ENCODE measurements at regions not wholly inside any gene's neighbourhood (a gene's known extent, or its start where the extent isn't known, plus 50 kb on each side); places are given as distances from the start of the nearest gene placed in this dataset.

DNA sequence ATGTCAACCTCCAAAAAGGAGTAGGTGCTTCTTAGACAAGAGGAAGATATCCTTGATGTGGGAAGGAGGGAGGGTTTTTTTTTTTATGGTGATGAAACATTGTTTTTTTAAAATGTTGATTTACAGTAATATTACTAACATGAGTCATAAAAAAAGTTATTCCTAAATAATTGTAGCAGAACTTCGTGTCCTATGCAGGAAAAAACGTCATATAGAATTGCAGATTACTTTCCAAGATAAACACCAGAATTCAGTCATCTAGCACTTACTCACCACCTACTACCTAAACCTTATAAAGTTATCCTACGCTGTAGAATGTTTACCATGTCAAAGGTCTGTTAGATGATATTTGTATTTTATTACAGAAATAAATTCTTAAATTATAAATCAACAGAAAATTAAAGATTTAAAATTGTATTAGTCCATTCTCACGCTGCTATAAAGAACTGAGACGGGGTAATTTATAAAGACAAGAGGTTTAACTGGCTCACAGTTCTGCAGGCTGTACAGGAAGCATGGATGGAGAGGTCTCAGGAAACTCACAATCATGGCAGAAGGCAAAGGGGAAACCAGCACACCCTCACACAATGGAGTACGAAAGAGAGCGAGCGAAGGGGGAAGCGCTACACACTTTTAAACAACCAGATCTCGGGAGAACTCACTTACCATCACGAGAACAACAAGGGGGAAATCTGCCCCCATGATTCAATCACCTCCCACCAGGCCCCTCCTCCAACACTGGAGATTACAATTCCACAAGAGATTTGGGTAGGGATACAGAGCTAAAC, 105.2 kb upstream of the NEBL start:
- no peaks in the 10 kb centered on the region for H3K9me3 ChIP-seq (ENCODE audit: low read depth, low read length)
- no peaks in the 10 kb centered on the region for H3K36me3 ChIP-seq (ENCODE audit: insufficient read depth, low read length)
- H3K27ac ChIP-seq (ENCODE audit: low read depth, low read length) = no peak overlapping the region
- peaks cover 3% of the 10 kb centered on the region for H3K4me1 ChIP-seq (ENCODE audit: insufficient read depth, low read length)
- no peaks in the 10 kb centered on the region for H3K79me2 ChIP-seq (ENCODE audit: insufficient read depth, low read length)
- H3K4me3 ChIP-seq (ENCODE audit: insufficient read depth, low read length) = no peak overlapping the region
- TF ChIP-seq, protein P1, sequence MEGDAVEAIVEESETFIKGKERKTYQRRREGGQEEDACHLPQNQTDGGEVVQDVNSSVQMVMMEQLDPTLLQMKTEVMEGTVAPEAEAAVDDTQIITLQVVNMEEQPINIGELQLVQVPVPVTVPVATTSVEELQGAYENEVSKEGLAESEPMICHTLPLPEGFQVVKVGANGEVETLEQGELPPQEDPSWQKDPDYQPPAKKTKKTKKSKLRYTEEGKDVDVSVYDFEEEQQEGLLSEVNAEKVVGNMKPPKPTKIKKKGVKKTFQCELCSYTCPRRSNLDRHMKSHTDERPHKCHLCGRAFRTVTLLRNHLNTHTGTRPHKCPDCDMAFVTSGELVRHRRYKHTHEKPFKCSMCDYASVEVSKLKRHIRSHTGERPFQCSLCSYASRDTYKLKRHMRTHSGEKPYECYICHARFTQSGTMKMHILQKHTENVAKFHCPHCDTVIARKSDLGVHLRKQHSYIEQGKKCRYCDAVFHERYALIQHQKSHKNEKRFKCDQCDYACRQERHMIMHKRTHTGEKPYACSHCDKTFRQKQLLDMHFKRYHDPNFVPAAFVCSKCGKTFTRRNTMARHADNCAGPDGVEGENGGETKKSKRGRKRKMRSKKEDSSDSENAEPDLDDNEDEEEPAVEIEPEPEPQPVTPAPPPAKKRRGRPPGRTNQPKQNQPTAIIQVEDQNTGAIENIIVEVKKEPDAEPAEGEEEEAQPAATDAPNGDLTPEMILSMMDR (IDR thresholded peaks at IDR 0.05; ENCODE audit: extremely low read depth, low read depth, low read length) = no peak
- DNase-seq (ENCODE audit: insufficient read length, low spot score, missing footprints) = peak; percentile 81
- no peaks in the 10 kb centered on the region for H3K27me3 ChIP-seq (ENCODE audit: insufficient read depth, low read length)
- no peak overlapping the region for H2AFZ ChIP-seq (ENCODE audit: low read length)
- no peak overlapping the region for H3K4me2 ChIP-seq (ENCODE audit: insufficient read depth, low read length)
- H4K20me1 ChIP-seq (ENCODE audit: insufficient read depth, low read length) = no peaks in the 10 kb centered on the region

DNA sequence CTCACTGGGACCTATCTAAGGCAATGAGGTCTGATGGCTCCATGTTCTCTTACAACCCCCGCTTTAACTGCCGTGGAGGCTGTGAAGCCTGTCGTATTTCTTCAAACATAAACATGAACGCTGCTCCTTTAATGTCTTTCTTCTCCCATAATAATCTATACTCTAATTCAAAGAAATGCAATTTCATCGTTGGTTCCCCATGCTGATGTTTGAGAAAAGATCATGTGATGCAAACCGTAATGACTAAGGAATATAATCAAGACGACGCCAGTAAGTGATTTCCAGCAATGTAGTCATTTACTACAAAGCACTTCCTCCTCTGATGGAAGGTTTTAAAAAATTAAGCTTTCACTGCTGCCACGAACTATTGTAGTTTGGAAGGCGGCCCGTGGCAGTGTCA, 102.6 kb upstream of the NEBL start:
- Histone ChIP-seq H3K4me2 (ENCODE audit: insufficient read depth, low read length) (no peak overlapping the region), H3K4me3 (ENCODE audit: insufficient read depth, low read length) (no peak overlapping the region)

DNA sequence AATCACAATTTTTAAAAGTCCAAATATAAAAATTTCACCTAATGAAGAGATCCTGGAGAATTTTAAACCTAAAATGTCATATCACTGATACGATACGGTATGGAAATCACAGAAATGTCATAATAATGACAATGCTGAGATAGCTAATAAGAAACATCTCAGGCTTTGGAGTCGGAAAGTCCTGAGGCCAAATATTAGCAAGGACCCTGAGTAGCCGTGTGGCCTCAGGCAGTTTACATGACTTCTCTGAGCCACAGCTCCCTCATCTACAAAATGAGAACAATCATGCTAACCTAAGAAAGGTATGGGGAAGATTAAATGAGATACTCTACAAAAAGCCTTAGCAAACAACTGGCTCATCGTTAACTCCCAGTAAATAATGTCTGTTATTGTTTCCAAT, 100.9 kb upstream of the NEBL start:
- Histone ChIP-seq H2AFZ (ENCODE audit: low read length) (no peak overlapping the region), H3K27ac (ENCODE audit: low read depth, low read length) (no peak overlapping the region), H4K20me1 (ENCODE audit: insufficient read depth, low read length) (no peaks in the 10 kb centered on the region), H3K36me3 (ENCODE audit: insufficient read depth, low read length) (no peaks in the 10 kb centered on the region), H3K4me2 (ENCODE audit: insufficient read depth, low read length) (no peak overlapping the region), H3K27me3 (ENCODE audit: insufficient read depth, low read length) (no peaks in the 10 kb centered on the region), H3K9me3 (ENCODE audit: low read depth, low read length) (no peaks in the 10 kb centered on the region), H3K79me2 (ENCODE audit: insufficient read depth, low read length) (no peaks in the 10 kb centered on the region), H3K4me1 (ENCODE audit: insufficient read depth, low read length) (peaks cover 3% of the 10 kb centered on the region), H3K4me3 (ENCODE audit: insufficient read depth, low read length) (no peak overlapping the region)
- TF ChIP-seq, protein P1 (IDR thresholded peaks at IDR 0.05; ENCODE audit: extremely low read depth, low read depth, low read length) = no peak
- DNase-seq (ENCODE audit: insufficient read length, low spot score, missing footprints) = no peak

More for the DNA sequence above, 102.6 kb upstream of the NEBL start:
- H3K79me2 ChIP-seq (ENCODE audit: insufficient read depth, low read length) = no peaks in the 10 kb centered on the region
- no peak overlapping the region for H2AFZ ChIP-seq (ENCODE audit: low read length)
- peaks cover 3% of the 10 kb centered on the region for H3K4me1 ChIP-seq (ENCODE audit: insufficient read depth, low read length)
- H3K27ac ChIP-seq (ENCODE audit: low read depth, low read length) = no peak overlapping the region
- DNase-seq (ENCODE audit: insufficient read length, low spot score, missing footprints) = no peak
- H3K9me3 ChIP-seq (ENCODE audit: low read depth, low read length) = no peaks in the 10 kb centered on the region
- TF ChIP-seq, protein P1 (IDR thresholded peaks at IDR 0.05; ENCODE audit: extremely low read depth, low read depth, low read length) = no peak
- H3K27me3 ChIP-seq (ENCODE audit: insufficient read depth, low read length) = no peaks in the 10 kb centered on the region
- no peaks in the 10 kb centered on the region for H4K20me1 ChIP-seq (ENCODE audit: insufficient read depth, low read length)
- no peaks in the 10 kb centered on the region for H3K36me3 ChIP-seq (ENCODE audit: insufficient read depth, low read length)

DNA sequence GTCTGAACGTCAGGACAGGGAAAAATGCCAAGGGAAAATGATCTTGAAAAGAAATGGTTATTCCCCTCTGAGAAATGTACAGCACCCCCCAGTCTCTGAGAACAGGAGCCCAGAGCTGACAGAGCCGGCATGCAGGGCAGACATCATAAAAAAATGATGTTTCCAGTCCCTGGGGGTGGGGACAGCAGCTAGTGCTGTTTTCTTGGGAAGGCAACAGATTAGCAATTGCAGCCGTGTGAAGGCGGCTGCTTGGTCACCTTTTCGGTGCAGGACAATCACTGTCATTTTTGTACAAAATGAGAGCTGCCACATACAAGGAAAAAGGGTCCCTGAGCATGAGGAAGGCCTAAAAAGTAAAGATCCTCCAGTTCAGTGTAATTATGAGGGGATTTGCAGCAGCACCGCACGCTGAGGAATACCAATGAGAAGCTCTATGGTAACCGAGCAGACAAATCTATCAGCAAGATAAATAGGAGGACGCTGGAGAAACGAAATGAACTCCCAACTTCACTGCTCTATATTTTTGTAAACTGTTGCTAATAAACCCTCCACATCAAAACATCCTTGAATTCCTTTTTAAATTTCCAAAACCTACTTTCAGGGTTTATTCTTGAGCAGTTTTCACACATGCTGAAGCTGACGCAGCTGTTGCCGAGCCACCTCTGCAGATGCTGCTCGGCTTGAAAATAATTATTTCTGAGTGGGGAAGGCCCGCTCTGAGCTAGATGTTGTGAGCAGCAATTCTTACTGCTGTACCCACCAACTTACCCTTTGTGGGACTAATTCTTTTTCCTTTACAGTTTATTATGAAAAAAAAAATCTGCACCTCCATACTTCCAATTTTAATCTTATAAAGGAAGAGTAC, 98.2 kb upstream of the NEBL start:
- Histone ChIP-seq H3K79me2 (ENCODE audit: insufficient read depth, low read length) (no peaks in the 10 kb centered on the region), H3K4me2 (ENCODE audit: insufficient read depth, low read length) (no peak overlapping the region), H3K4me3 (ENCODE audit: insufficient read depth, low read length) (no peak overlapping the region), H3K4me1 (ENCODE audit: insufficient read depth, low read length) (no peaks in the 10 kb centered on the region), H2AFZ (ENCODE audit: low read length) (no peak overlapping the region), H3K9me3 (ENCODE audit: low read depth, low read length) (no peaks in the 10 kb centered on the region), H3K36me3 (ENCODE audit: insufficient read depth, low read length) (no peaks in the 10 kb centered on the region), H3K27me3 (ENCODE audit: insufficient read depth, low read length) (no peaks in the 10 kb centered on the region), H4K20me1 (ENCODE audit: insufficient read depth, low read length) (no peaks in the 10 kb centered on the region), H3K27ac (ENCODE audit: low read depth, low read length) (no peak overlapping the region)
- TF ChIP-seq, protein P1 (IDR thresholded peaks at IDR 0.05; ENCODE audit: extremely low read depth, low read depth, low read length) = no peak
- DNase-seq (ENCODE audit: insufficient read length, low spot score, missing footprints) = peak; percentile 65
